Subcutaneous abdominal adipose tissue (tissue), 5 donors: ENCODE measurements at regions not wholly inside any gene's neighbourhood (a gene's known extent, or its start where the extent isn't known, plus 50 kb on each side); places are given as distances from the start of the nearest gene placed in this dataset.

Source experiments
- H3K27ac ChIP-seq: one replicate; pipeline ENCODE4 v1.7.0; 2013; ENCODE audit warnings: low read depth, mild to moderate bottlenecking, inconsistent platforms, low read length, moderate library complexity
- H3K27me3 ChIP-seq, 5 donors: one replicate each; pipeline ENCODE4 v1.7.0; 2013; ENCODE audit warnings: low read length in 5 of 5, inconsistent platforms in 1 of 5; ENCODE audit not compliant: control insufficient read depth in 5 of 5, insufficient read depth in 4 of 5
- H3K36me3 ChIP-seq, 5 donors: one replicate each; pipeline ENCODE4 v1.7.0; 2013; ENCODE audit warnings: low read length in 5 of 5; ENCODE audit not compliant: control insufficient read depth in 5 of 5, insufficient read depth in 5 of 5
- H3K4me1 ChIP-seq, 5 donors: one replicate each; pipeline ENCODE4 v1.7.0; 2013; ENCODE audit warnings: low read length in 5 of 5, mild to moderate bottlenecking in 3 of 5, moderate library complexity in 1 of 5; ENCODE audit not compliant: control insufficient read depth in 5 of 5, insufficient read depth in 5 of 5
- H3K4me3 ChIP-seq, 5 donors: one replicate each; pipeline ENCODE4 v1.7.0; 2013; ENCODE audit warnings: low read length in 5 of 5, low read depth in 1 of 5
- H3K9ac ChIP-seq, 5 donors: one replicate each; pipeline ENCODE4 v1.7.0; 2013; ENCODE audit warnings: low read length in 5 of 5, mild to moderate bottlenecking in 4 of 5, moderate library complexity in 3 of 5
- H3K9me3 ChIP-seq, 5 donors: one replicate each; pipeline ENCODE4 v1.7.0; 2013; ENCODE audit warnings: low read length in 5 of 5; ENCODE audit not compliant: control insufficient read depth in 5 of 5
- donor health status: healthy.
- donor health status: healthy.
- donor health status: healthy.
- donor health status: healthy.
- donor health status: healthy.

DNA sequence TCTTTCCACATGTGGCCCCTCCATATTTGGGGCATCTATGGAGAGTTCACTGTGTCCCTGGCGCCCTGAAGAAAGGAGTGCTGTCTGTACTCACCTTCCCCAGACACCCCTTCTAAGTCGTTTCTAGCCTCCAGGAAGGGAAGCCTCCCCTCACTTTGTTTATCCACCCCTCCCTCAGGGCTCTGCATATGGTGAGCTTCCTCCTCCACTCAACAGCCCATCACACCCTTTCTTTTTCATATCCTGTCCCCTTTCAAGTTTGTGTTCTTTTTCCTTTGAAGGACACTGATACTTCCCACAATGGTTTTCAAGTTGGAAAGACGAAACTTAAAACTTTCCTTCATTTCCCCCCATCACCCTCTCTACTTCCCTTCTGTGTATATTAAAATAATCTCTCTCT, 291.4 kb upstream of the POU3F3 start:
- no peak overlapping the region for H3K9ac ChIP-seq

DNA sequence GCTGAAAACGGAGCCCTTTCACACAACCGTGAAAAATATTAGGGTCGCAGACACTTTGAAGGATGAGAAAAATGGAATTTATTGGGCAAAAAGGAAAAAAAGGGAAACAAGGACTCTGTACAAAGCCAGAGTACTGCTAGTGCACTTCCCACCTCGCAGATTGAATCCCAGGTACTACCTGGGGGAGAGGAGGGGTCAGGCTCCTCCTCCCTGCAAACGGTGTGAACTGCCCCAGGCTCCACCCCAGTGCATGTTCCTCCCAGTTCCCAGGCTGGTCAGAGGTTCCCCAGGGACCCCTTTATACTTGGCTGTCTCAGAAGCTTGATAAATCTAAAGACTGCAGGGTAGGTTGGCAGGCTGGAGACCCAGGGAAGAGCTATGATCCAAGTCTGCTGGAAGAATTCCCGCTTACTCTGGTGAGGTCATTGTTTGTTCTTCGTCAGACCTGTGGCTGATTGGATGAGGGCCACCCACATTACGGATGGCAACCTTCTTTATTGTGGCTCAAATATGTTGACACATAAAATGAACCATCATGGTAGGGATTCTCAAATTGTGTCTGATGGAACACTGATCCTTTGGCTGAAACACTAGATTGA, 290.4 kb upstream of the POU3F3 start:
- Histone ChIP-seq H3K36me3 (no peaks in the 10 kb centered on the region), H3K27ac (no peak overlapping the region), H3K9ac (no peak overlapping the region), H3K4me3 (no peak overlapping the region), H3K4me1 (no peaks in the 10 kb centered on the region), H3K27me3 (peaks cover 0 to 3% (median 0%) of the 10 kb centered on the region in 5 donors), H3K9me3 (no peaks in the 10 kb centered on the region)

More for the DNA sequence above, 291.4 kb upstream of the POU3F3 start:
- Histone ChIP-seq H3K27me3 (peaks cover 0 to 3% (median 0%) of the 10 kb centered on the region in 5 donors), H3K36me3 (no peaks in the 10 kb centered on the region), H3K4me1 (no peaks in the 10 kb centered on the region), H3K4me3 (no peak overlapping the region), H3K27ac (no peak overlapping the region), H3K9me3 (no peaks in the 10 kb centered on the region)

DNA sequence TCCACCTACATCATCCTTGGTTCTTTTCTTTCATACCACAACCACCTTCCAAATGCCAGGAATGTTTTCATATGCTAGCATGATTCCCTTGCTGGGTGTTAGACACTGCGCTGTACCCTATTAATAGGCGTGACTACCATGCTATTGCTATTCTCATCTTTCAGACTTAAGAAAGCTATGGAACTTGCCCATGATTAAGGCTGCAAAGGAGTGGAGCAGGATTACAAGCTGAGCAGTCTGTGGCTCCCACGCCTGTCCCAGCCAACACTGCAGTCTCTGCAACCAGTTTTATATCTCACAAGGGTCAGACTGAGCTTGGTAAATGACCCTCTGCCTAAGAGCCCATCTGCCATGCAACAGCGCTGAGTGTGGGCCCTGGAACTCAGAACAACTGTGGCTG, 285.7 kb upstream of the POU3F3 start:
- H3K27me3 ChIP-seq = no peaks in the 10 kb centered on the region
- no peak overlapping the region for H3K4me3 ChIP-seq
- H3K36me3 ChIP-seq = no peaks in the 10 kb centered on the region
- H3K27ac ChIP-seq = no peak overlapping the region
- H3K9me3 ChIP-seq = no peaks in the 10 kb centered on the region
- no peaks in the 10 kb centered on the region for H3K4me1 ChIP-seq
- no peak overlapping the region for H3K9ac ChIP-seq

DNA sequence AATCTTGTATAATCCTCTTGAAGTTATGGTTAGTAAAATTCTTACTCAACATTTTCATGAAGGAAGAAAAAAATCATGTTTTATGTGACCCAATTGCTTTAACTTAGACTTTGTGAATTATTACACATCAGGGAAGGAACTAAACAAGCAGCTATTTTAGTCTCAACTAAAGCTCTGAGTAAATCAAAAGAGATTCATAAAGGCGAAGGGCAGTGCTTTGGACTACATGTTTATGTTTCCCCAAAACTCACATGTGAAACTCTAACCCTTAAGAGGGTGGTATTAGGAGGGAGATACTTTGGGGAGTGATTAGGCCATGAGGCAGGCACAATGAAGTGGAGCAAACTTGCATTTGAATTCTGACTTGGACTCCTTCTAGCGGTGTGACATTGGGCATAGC, 283.7 kb upstream of the POU3F3 start:
- Histone ChIP-seq H3K4me1 (no peaks in the 10 kb centered on the region), H3K36me3 (no peaks in the 10 kb centered on the region), H3K27me3 (no peaks in the 10 kb centered on the region), H3K27ac (no peak overlapping the region), H3K4me3 (no peak overlapping the region), H3K9ac (no peak overlapping the region), H3K9me3 (no peaks in the 10 kb centered on the region)

DNA sequence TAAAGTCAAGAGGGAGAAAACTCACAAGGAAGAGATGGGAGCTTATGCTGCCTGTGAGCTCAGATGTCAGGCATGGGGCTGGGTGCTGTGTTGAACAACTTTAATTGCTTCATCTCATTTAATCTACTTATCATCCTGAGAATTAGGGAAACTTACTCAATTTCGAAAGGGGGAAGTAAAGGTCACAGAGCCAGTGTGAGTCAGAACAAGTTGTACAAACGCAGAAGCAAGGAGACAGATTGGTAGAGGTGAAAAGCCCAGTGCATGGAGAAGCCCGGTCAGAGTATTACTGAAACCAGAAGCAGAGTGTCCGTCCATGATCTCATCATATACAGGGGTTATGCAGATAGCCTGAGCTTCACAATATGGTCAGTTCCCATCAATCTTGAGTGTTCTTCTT, 281.1 kb upstream of the POU3F3 start:
- Histone ChIP-seq H3K4me1 (no peaks in the 10 kb centered on the region), H3K36me3 (no peaks in the 10 kb centered on the region), H3K9ac (no peak overlapping the region), H3K9me3 (no peaks in the 10 kb centered on the region), H3K27ac (no peak overlapping the region), H3K4me3 (no peak overlapping the region), H3K27me3 (no peaks in the 10 kb centered on the region)

DNA sequence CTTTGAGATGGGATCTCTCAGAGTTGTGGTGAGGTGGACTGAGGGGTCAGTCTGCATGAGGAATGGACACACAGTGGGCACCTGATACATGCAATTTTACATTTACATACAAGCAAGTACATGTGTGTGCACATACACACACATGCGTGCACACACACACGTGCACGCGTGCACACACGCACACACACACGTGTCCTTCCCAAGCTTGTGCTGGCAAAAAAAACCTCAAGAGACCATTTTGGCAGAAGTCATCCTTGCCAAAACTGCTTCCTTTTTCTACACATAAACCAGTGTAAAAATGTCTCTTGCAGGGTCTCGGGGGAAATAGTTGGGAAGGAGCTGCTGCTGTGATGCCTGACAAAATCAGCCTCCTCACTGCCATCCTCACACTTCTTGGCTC, 279.5 kb upstream of the POU3F3 start:
- Histone ChIP-seq H3K9me3 (no peaks in the 10 kb centered on the region), H3K4me3 (no peak overlapping the region), H3K27me3 (no peaks in the 10 kb centered on the region), H3K4me1 (no peaks in the 10 kb centered on the region), H3K9ac (no peak overlapping the region), H3K36me3 (no peaks in the 10 kb centered on the region), H3K27ac (no peak overlapping the region)

DNA sequence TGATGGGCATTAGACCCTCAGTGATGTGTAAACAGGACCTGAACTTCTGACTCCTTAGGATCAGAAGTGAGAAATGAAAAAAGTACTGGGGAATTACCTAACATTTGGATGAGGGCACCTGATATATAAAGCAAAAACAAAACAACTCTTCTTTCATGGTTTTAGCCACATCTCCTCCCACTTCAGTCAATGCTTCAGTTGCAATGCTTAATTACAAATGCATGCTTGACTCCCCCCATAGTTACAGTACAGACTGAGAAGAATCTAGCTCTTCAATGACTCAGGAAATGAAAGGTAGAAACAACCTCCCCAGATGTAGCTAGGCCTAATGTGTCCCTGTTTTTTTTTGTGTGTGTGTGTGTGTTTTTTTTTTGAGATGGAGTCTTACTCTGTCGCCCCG, 276.8 kb upstream of the POU3F3 start:
- Histone ChIP-seq H3K9ac (no peak overlapping the region), H3K4me3 (no peak overlapping the region), H3K9me3 (no peaks in the 10 kb centered on the region), H3K36me3 (no peaks in the 10 kb centered on the region), H3K27me3 (no peaks in the 10 kb centered on the region), H3K4me1 (no peaks in the 10 kb centered on the region), H3K27ac (no peak overlapping the region)

DNA sequence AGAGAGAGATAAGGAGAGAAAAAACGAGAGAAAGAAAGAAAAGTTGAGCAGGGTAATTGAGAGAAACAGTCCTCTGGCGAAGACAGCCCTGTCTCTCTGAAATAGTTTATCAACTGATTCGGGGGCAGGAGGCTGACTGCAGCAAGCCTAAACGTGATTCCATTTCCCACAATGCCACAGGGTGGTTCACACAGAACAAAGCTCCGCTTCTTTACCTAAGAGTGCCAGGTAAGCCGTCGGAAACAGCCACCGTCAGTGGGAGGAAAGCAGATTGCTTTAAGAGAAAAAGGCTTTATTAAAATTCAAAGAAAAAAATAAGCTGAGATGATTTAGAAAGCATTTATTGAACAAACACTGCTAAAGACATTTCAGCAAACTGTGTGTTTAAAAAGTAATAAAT, 271.4 kb upstream of the POU3F3 start:
- Histone ChIP-seq H3K27me3 (peaks cover 0 to 3% (median 0%) of the 10 kb centered on the region in 5 donors), H3K36me3 (no peaks in the 10 kb centered on the region), H3K9ac (no peak overlapping the region), H3K9me3 (no peaks in the 10 kb centered on the region), H3K4me1 (no peaks in the 10 kb centered on the region), H3K27ac (no peak overlapping the region), H3K4me3 (no peak overlapping the region)

DNA sequence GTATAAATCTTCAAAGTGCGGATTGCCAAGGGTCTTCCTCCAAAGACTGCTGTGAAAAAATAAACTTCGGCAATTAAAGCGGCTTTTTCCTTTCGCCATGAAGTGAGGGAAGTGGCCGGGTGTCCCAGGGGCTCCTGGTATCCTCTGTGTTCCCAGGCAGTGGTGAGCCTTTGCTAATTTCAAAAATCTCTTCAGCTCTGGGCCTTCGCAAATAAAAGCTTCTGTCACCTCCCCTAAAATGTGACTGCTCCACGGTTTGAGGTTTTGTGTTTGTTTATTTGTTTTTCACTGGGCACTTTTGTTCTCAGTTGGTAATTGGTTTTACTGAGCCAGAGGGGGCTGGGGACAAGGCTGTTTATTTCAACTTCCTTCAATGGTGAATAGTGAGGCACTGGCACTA, 270.1 kb upstream of the POU3F3 start:
- Histone ChIP-seq H3K4me1 (no peaks in the 10 kb centered on the region), H3K36me3 (no peaks in the 10 kb centered on the region), H3K27me3 (peaks cover 0 to 3% (median 0%) of the 10 kb centered on the region in 5 donors), H3K9ac (no peak overlapping the region), H3K9me3 (no peaks in the 10 kb centered on the region), H3K4me3 (no peak overlapping the region), H3K27ac (no peak overlapping the region)

DNA sequence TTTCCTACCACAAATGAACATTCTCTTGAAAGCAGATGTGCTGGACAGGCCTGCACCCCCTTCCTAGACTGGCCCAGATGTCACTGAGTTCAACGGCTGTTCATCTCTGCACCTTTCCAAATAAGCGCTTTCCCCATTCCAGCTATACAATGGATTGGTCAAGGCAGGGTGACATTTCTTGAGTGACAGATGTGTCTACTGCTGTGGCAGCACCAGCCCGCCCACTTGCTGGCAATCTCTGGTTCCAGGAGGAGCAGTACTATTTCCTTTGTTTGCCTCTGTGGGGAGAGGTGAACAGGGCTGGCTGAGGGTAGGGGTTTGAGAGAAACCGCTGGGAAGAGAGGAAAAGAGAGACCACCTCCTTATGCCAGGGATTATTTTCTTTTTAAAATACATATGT, 269.5 kb upstream of the POU3F3 start:
- Histone ChIP-seq H3K9me3 (peaks cover 0 to 2% (median 0%) of the 10 kb centered on the region in 5 donors), H3K4me1 (no peaks in the 10 kb centered on the region), H3K9ac (no peak overlapping the region), H3K4me3 (no peak overlapping the region), H3K27me3 (peaks cover 0 to 3% (median 0%) of the 10 kb centered on the region in 5 donors), H3K27ac (no peak overlapping the region), H3K36me3 (no peaks in the 10 kb centered on the region)

DNA sequence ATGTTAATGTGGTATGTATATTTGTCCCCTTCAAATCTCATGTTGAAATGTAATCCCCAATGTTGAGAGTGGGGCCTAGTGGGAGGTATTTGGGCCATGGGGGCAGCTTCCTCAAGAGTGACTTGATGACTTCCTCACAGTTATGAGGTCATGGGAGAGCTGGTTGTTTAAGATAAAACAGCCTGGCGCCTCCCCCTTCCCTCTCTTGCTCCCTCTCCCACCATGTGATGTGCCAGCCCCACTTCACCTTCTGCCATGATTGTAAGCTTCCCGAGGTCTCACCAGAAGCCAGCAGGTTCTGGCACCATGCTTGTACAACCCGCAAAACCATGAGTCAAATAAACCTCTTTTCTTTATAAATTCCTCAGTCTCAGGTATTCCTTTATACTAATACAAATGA, 258.3 kb upstream of the POU3F3 start:
- H3K36me3 ChIP-seq = no peaks in the 10 kb centered on the region
- H3K4me1 ChIP-seq = no peaks in the 10 kb centered on the region
- H3K27me3 ChIP-seq = no peaks in the 10 kb centered on the region
- no peak overlapping the region for H3K4me3 ChIP-seq
- H3K27ac ChIP-seq = no peak overlapping the region
- peaks cover 10 to 33% (median 26%) of the 10 kb centered on the region in 5 donors for H3K9me3 ChIP-seq
- no peak overlapping the region for H3K9ac ChIP-seq
